Keratinocyte (primary cell): ENCODE measurements at regions not wholly inside any gene's neighbourhood (a gene's known extent, or its start where the extent isn't known, plus 50 kb on each side); places are given as distances from the start of the nearest gene placed in this dataset.

Experiments
- DNase-seq: peaks from one replicate; pipeline ENCODE4 v3.0.0-alpha.2; 2011; ENCODE audit warnings: low read depth, missing footprints, low spot score
- FAIRE-seq: peaks from 2 replicates; lab custom pipeline; 2011; peaks lifted over from hg19 to GRCh38; lab: Jason Lieb, UNC
- H2AFZ ChIP-seq: 2 replicates; pipeline ENCODE4 v1.6.0; 2012; ENCODE audit warnings: low read length, control low read depth, inconsistent platforms; ENCODE audit not compliant: control insufficient read depth
- H3K27ac ChIP-seq: 2 replicates; pipeline ENCODE4 v1.5.1; 2011; ENCODE audit warnings: low read length; ENCODE audit not compliant: control insufficient read depth, insufficient read depth
- H3K27me3 ChIP-seq: 3 replicates; pipeline ENCODE4 v1.6.0; 2011; ENCODE audit warnings: low read length; ENCODE audit not compliant: control insufficient read depth, insufficient read depth; ENCODE audit errors: extremely low read depth
- H3K36me3 ChIP-seq, 2 experiments: 2 replicates in 1 of 2; 3 replicates in 1 of 2; pipeline ENCODE4 v1.5.1; 2011; ENCODE audit warnings: low read length in 2 of 2, mild to moderate bottlenecking in 1 of 2; ENCODE audit not compliant: control insufficient read depth in 2 of 2, insufficient read depth in 2 of 2; ENCODE audit errors: extremely low read depth in 1 of 2
- H3K4me1 ChIP-seq: 3 replicates; pipeline ENCODE4 v1.5.1; 2011; ENCODE audit warnings: low read length; ENCODE audit not compliant: control insufficient read depth, insufficient read depth; ENCODE audit errors: extremely low read depth
- H3K4me2 ChIP-seq: 3 replicates; pipeline ENCODE4 v1.6.0; 2011; ENCODE audit warnings: low read depth, low read length; ENCODE audit not compliant: control insufficient read depth, insufficient read depth; ENCODE audit errors: extremely low read depth
- H3K4me3 ChIP-seq, 3 experiments: fragments of 200-600 bp in 1 of 3; sonication (generic) in 1 of 3; 2 replicates in 2 of 3; 3 replicates in 1 of 3; pipeline ENCODE4 v1.5.1; 2011 to 2016; ENCODE audit warnings: low read length in 3 of 3, mild to moderate bottlenecking in 3 of 3, control low read depth in 2 of 3, inconsistent platforms in 1 of 3, low read depth in 1 of 3, mixed read lengths in 1 of 3, mixed run types in 1 of 3, moderate library complexity in 1 of 3; ENCODE audit not compliant: control insufficient read depth in 2 of 3, insufficient read depth in 2 of 3; ENCODE audit errors: extremely low read depth in 1 of 3
- H3K79me2 ChIP-seq: 2 replicates; pipeline ENCODE4 v1.6.0; 2012; ENCODE audit warnings: low read length; ENCODE audit not compliant: control insufficient read depth, insufficient read depth
- H3K9ac ChIP-seq: 3 replicates; pipeline ENCODE4 v1.6.0; 2011; ENCODE audit warnings: low read length; ENCODE audit not compliant: control insufficient read depth, insufficient read depth; ENCODE audit errors: extremely low read depth
- H3K9me1 ChIP-seq: 3 replicates; pipeline ENCODE4 v1.6.0; 2011; ENCODE audit warnings: low read length; ENCODE audit not compliant: control insufficient read depth, insufficient read depth; ENCODE audit errors: extremely low read depth
- H3K9me3 ChIP-seq: 2 replicates; pipeline ENCODE4 v1.5.1; 2012; ENCODE audit warnings: low read depth, low read length; ENCODE audit not compliant: control insufficient read depth
- H4K20me1 ChIP-seq: 3 replicates; pipeline ENCODE4 v1.6.0; 2011; ENCODE audit warnings: low read length; ENCODE audit not compliant: control insufficient read depth, insufficient read depth; ENCODE audit errors: extremely low read depth
- CTCF ChIP-seq, 3 experiments: IDR thresholded peaks in 1 of 3; conservative IDR thresholded peaks in 1 of 3; optimal IDR thresholded peaks in 1 of 3; 2 replicates in 2 of 3; 3 replicates in 1 of 3; pipeline versions ENCODE3 to v1.5.1; 2011; ENCODE audit warnings: low read length in 3 of 3, mild to moderate bottlenecking in 3 of 3, moderate library complexity in 2 of 3, control low read depth in 1 of 3, inconsistent platforms in 1 of 3; ENCODE audit not compliant: insufficient read depth in 2 of 3; ENCODE audit errors: extremely low read depth in 1 of 3
- EZH2 ChIP-seq: IDR thresholded peaks from one replicate; pipeline ENCODE4 v1.6.1; 2012; ENCODE audit warnings: inconsistent platforms, mild to moderate bottlenecking, low read length, moderate library complexity
- dilution Hi-C: fragments of 300-500 bp; cut with MboI; formaldehyde crosslinking; loops from one replicate; pipeline ENCODE4 v1.7.0; 2020; ENCODE audit warnings: low sequenced_read_pairs; ENCODE audit not compliant: extremely low pct_ligation_motif_present

- Histone ChIP-seq H3K9me1 (no peaks in the 10 kb centered on the region), H2AFZ (no peak overlapping the region), H3K27ac (no peak overlapping the region), H3K9me3 (peaks cover 3% of the 10 kb centered on the region), H3K4me2 (no peak overlapping the region), H4K20me1 (no peaks in the 10 kb centered on the region), H3K9ac (no peak overlapping the region), H3K27me3 (no peaks in the 10 kb centered on the region), H3K4me3 (no peak overlapping the region), H3K4me1 (no peaks in the 10 kb centered on the region), H3K36me3 (no peaks in the 10 kb centered on the region), H3K79me2 (no peaks in the 10 kb centered on the region)
- no peak for TF ChIP-seq EZH2
- TF ChIP-seq CTCF (optimal IDR thresholded peaks at IDR 0.05 in 1 of 3, IDR thresholded peaks at IDR 0.05 in 1 of 3, conservative IDR thresholded peaks at IDR 0.05 in 1 of 3; ENCODE audit: extremely low read depth in 1 of 3, insufficient read depth in 2 of 3, low read length in 3 of 3): no peak
- FAIRE-seq: no peak
- dilution Hi-C loops: no loop called here
- no peak for DNase-seq
These were observed 640.2 kb downstream of the TSN start for GRCh38 chr2:122395687-122396086.

- dilution Hi-C loops: no loop called here
- Histone ChIP-seq H3K9me1 (no peaks in the 10 kb centered on the region), H3K79me2 (no peaks in the 10 kb centered on the region), H3K9me3 (no peaks in the 10 kb centered on the region), H3K9ac (no peak overlapping the region), H3K36me3 (no peaks in the 10 kb centered on the region), H3K4me3 (no peak overlapping the region), H3K27me3 (no peaks in the 10 kb centered on the region), H3K4me2 (no peak overlapping the region), H3K4me1 (no peaks in the 10 kb centered on the region), H4K20me1 (no peaks in the 10 kb centered on the region), H2AFZ (no peak overlapping the region), H3K27ac (no peak overlapping the region)
- no peak for DNase-seq
- FAIRE-seq: no peak
- TF ChIP-seq CTCF (optimal IDR thresholded peaks at IDR 0.05 in 1 of 3, IDR thresholded peaks at IDR 0.05 in 1 of 3, conservative IDR thresholded peaks at IDR 0.05 in 1 of 3; ENCODE audit: extremely low read depth in 1 of 3, insufficient read depth in 2 of 3, low read length in 3 of 3) (no peak), EZH2 (no peak)
These were observed 655.8 kb downstream of the TSN start for GRCh38 chr2:122411231-122411630.
